A172 (cell line): ENCODE measurements at regions not wholly inside any gene's neighbourhood (a gene's known extent, or its start where the extent isn't known, plus 50 kb on each side); places are given as distances from the start of the nearest gene placed in this dataset.

Experiments
- DNase-seq: peaks from one replicate; pipeline ENCODE4 v3.0.0-alpha.2; 2015; ENCODE audit warnings: low spot score

- DNase-seq = no peak
Measured at GRCh38 chr5:116686438-116686837, 111.8 kb upstream of the SEMA6A start.

- DNase-seq = no peak
Measured at GRCh38 chr5:116685931-116686330, 111.3 kb upstream of the SEMA6A start.

GRCh38 chr5:116685069-116685468 is 110.4 kb upstream of the SEMA6A start:
- DNase-seq = no peak

- no peak for DNase-seq
Measured at GRCh38 chr5:116681334-116682013, 106.9 kb upstream of the SEMA6A start.

- no peak for DNase-seq
Measured at GRCh38 chr5:116675626-116675910, 100.9 kb upstream of the SEMA6A start.

GRCh38 chr5:116674881-116675625 is 100.4 kb upstream of the SEMA6A start:
- DNase-seq = no peak

- no peak for DNase-seq
Measured at GRCh38 chr5:116673453-116673852, 98.8 kb upstream of the SEMA6A start.

GRCh38 chr5:116672203-116672602 is 97.6 kb upstream of the SEMA6A start:
- DNase-seq = no peak

- DNase-seq = no peak
Measured at GRCh38 chr5:116671211-116671736, 96.7 kb upstream of the SEMA6A start.

- DNase-seq = no peak
Measured at GRCh38 chr5:116669261-116670031, 94.8 kb upstream of the SEMA6A start.

- DNase-seq = no peak
Measured at GRCh38 chr5:116668390-116668789, 93.8 kb upstream of the SEMA6A start.

- DNase-seq = no peak
Measured at GRCh38 chr5:116666901-116667300, 92.3 kb upstream of the SEMA6A start.

- DNase-seq = no peak
Measured at GRCh38 chr5:116664988-116665387, 90.4 kb upstream of the SEMA6A start.

- no peak for DNase-seq
Measured at GRCh38 chr5:116663081-116663480, 88.5 kb upstream of the SEMA6A start.

GRCh38 chr5:116661419-116661818 is 86.8 kb upstream of the SEMA6A start:
- no peak for DNase-seq

- no peak for DNase-seq
Measured at GRCh38 chr5:116660929-116661328, 86.3 kb upstream of the SEMA6A start.

- no peak for DNase-seq
Measured at GRCh38 chr5:116658830-116659229, 84.2 kb upstream of the SEMA6A start.

- no peak for DNase-seq
Measured at GRCh38 chr5:116658141-116658540, 83.5 kb upstream of the SEMA6A start.

- DNase-seq = no peak
Measured at GRCh38 chr5:116655431-116655830, 80.8 kb upstream of the SEMA6A start.

GRCh38 chr5:116654925-116655324 is 80.3 kb upstream of the SEMA6A start:
- DNase-seq = no peak

- no peak for DNase-seq
Measured at GRCh38 chr5:116652903-116653302, 78.3 kb upstream of the SEMA6A start.

- DNase-seq = peak; percentile 51
Measured at GRCh38 chr5:116652196-116652729, 77.6 kb upstream of the SEMA6A start.
